ENCODE measurements at regions not wholly inside any gene's neighbourhood (a gene's known extent, or its start where the extent isn't known, plus 50 kb on each side); places are given as distances from the start of the nearest gene placed in this dataset.

DNA sequence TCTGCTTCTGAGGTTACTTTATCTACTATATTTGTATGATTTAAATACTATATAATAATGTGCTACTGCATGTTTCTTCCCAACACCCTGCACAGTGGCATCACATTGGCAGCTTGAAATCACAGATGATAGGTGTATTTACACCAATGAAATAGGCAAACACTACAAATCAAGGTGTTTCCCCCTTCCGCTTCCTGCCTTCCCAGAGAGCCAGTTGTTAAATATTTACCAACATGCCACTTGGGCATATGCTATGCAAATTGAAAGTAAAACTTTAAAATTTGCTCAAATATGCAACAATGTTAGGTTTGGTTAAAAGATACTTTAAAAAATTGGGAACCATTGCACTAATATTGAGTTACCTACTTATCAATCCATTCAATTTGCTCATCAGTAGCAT, 58.2 kb upstream of the SMARCA2 start:
- no peak for DNase-seq (ENCODE audit: low read depth)

DNA sequence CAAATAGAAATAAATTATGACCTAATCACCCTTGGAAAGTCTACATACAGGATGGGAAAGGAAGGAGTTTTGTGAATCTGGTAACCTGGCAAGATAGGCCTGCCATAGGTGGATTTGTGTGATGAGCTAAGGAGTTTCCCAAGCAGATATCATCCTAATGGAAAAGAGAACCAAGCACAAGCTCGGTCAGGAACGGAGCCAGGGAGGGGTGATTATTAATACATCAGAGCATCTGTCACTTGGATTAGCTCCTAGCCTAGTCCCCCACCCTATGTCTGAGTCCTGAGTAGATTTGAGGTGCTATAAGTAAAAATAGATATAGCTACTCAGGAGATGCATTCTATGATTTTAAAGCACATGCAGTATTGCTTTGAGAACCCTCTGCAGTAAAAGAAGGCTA, 57.3 kb upstream of the SMARCA2 start:
- no peak for DNase-seq (ENCODE audit: low read depth)

- DNase-seq (ENCODE audit: low read depth), result no peak
Observed at GRCh38 chr9:1959371-1959770, 55.8 kb upstream of the SMARCA2 start.

DNA sequence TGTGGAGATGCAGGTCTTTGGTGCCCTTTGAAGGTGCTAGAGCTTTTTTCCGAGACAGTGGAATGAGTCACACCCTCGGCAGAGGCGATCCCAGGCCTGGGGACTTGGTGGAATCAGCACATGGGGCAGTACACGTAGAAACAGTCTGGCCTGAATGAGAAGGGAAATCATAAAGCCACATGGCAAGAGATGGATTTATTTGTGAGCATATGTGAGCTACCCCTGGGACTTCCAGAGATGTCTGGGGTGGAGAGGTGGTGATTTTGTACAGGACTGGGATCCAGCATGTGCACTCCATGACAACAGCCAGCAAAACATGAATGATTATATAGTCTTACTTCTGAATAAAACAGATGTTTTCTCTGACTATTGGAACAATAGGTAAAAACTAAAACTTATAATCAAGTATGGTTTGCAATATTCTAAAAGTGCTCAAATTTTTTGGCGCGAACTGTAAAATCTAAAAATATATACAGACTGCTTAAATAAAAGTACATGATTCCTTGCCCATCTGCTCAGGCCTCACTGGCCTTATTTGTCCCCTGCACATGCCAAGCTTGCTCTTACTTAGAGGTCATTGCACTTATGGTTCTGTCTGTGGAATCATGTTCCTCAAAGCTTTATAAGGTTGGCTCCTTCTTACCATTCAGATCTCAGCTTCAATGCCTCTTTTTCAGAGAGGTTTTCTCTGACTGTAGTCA, 54.7 kb upstream of the SMARCA2 start:
- DNase-seq (ENCODE audit: low read depth), result no peak

DNA sequence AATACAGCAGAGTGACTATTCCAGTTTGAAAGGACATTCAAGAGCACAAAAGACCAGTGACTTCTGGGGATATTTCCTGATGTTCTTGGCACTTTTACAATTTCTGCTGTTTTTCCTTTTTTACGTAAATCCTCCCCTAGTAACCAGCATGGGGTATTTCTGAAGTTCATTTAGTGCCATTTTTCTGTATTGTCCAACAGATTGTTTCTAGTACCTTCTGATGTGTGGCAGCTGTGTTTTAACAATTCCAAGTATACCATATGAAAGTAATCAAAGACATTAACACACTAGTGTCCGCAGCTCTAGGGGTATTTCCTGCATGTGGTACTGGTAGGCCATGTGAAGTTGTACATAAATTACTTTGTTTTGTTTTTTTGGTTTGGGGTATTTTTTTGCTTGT, 53.0 kb upstream of the SMARCA2 start:
- no peak for DNase-seq (ENCODE audit: low read depth)

DNA sequence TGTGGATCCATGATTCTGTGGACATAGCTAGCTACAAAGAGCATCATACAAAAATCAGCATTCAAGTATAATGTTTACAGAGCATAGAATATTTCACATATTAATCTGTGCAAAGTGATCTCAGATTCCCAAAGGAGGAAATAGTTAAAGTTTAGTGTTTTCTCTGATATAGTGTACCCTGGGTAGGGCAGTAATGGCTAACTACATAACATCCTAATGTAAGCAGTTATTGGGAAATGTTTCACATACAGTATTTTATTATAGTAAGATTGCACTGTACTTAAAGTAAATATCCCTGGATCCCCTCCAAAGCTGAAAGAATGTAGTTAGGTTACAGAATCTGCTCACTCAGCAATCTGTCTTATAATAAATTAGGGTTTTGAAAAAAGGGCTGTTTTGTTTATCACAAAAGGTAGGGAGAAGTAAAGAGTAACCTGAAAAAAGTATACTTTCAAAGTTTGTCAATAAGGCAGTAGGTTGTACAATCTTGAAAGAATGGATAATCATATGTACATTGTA, 52.5 kb upstream of the SMARCA2 start:
- no peak for DNase-seq (ENCODE audit: low read depth)

GRCh38 chr9:1964093-1964492, 51.1 kb upstream of the SMARCA2 start:
- DNase-seq (ENCODE audit: low read depth), result no peak
